ENCODE measurements at regions not wholly inside any gene's neighbourhood (a gene's known extent, or its start where the extent isn't known, plus 50 kb on each side); places are given as distances from the start of the nearest gene placed in this dataset.
A peak's percentile ranks its signal among the peaks of the same experiment; 100 is the strongest.

- no peak for DNase-seq (ENCODE audit: low read depth)
- TF ChIP-seq CTCF (conservative IDR thresholded peaks at IDR 0.05; ENCODE audit: low read depth, low read length) = no peak
- H3K4me3 ChIP-seq (ENCODE audit: low read depth, low read length) = no peak overlapping the region
Observed at GRCh38 chr2:220704081-220704480, 868.0 kb downstream of the EPHA4 start.

- DNase-seq (ENCODE audit: low read depth) = no peak
- no peak for TF ChIP-seq CTCF (conservative IDR thresholded peaks at IDR 0.05; ENCODE audit: low read depth, low read length)
- no peak overlapping the region for H3K4me3 ChIP-seq (ENCODE audit: low read depth, low read length)
Observed at GRCh38 chr2:220704810-220705209, 867.3 kb downstream of the EPHA4 start.

- DNase-seq (ENCODE audit: low read depth) = no peak
- H3K4me3 ChIP-seq (ENCODE audit: low read depth, low read length) = no peak overlapping the region
- TF ChIP-seq CTCF (conservative IDR thresholded peaks at IDR 0.05; ENCODE audit: low read depth, low read length) = no peak
Observed at GRCh38 chr2:220705678-220706077, 866.4 kb downstream of the EPHA4 start.

- H3K4me3 ChIP-seq (ENCODE audit: low read depth, low read length) = no peak overlapping the region
- TF ChIP-seq CTCF (conservative IDR thresholded peaks at IDR 0.05; ENCODE audit: low read depth, low read length) = no peak
- DNase-seq (ENCODE audit: low read depth) = no peak
Observed at GRCh38 chr2:220707261-220707660, 864.8 kb downstream of the EPHA4 start.

GRCh38 chr2:220708366-220708765, 863.7 kb downstream of the EPHA4 start:
- no peak for TF ChIP-seq CTCF (conservative IDR thresholded peaks at IDR 0.05; ENCODE audit: low read depth, low read length)
- H3K4me3 ChIP-seq (ENCODE audit: low read depth, low read length) = no peak overlapping the region
- peak; percentile 73 for DNase-seq (ENCODE audit: low read depth)

GRCh38 chr2:220717283-220717682, 854.8 kb downstream of the EPHA4 start:
- no peak for TF ChIP-seq CTCF (conservative IDR thresholded peaks at IDR 0.05; ENCODE audit: low read depth, low read length)

GRCh38 chr2:220736778-220737177, 835.3 kb downstream of the EPHA4 start:
- no peak overlapping the region for H3K4me3 ChIP-seq (ENCODE audit: low read depth, low read length)
- DNase-seq (ENCODE audit: low read depth) = peak; percentile 3
- no peak for TF ChIP-seq CTCF (conservative IDR thresholded peaks at IDR 0.05; ENCODE audit: low read depth, low read length)

More at GRCh38 chr2:220717283-220717682, 854.8 kb downstream of the EPHA4 start:
- no peak for DNase-seq (ENCODE audit: low read depth)
- H3K4me3 ChIP-seq (ENCODE audit: low read depth, low read length) = no peak overlapping the region

Data from choroid plexus epithelial cell (primary cell).